ENCODE measurements at regions not wholly inside any gene's neighbourhood (a gene's known extent, or its start where the extent isn't known, plus 50 kb on each side); places are given as distances from the start of the nearest gene placed in this dataset.
"Not testable (repeated sequence)": the region's sequence is repeated elsewhere in the genome, so short reads cannot be mapped to it uniquely, and the experiment has no call there.

- Histone ChIP-seq H3K4me1 (ENCODE audit: control insufficient read depth, insufficient read depth, low read length) (peaks cover 4% of the 10 kb centered on the region), H3K36me3 (ENCODE audit: control insufficient read depth, insufficient read depth, low read length) (no peaks in the 10 kb centered on the region), H3K9ac (ENCODE audit: low read length) (no peak overlapping the region), H3K4me3 (ENCODE audit: low read depth, low read length) (no peak overlapping the region), H3K27me3 (ENCODE audit: control insufficient read depth, insufficient read depth, low read length) (no peaks in the 10 kb centered on the region), H3K9me3 (ENCODE audit: control insufficient read depth, insufficient read depth, low read depth, low read length) (no peaks in the 10 kb centered on the region), H3K27ac (ENCODE audit: low read depth, low read length) (no peak overlapping the region)
These were observed 340.7 kb upstream of the IRX2 start for GRCh38 chr5:3092211-3092610.

GRCh38 chr5:3091040-3091774, 339.7 kb upstream of the IRX2 start:
- no peaks in the 10 kb centered on the region for H3K9me3 ChIP-seq (ENCODE audit: control insufficient read depth, insufficient read depth, low read depth, low read length)

GRCh38 chr5:3090305-3090704, 338.8 kb upstream of the IRX2 start:
- not testable (repeated sequence) for H3K9ac ChIP-seq (ENCODE audit: low read length); H3K4me3 ChIP-seq (ENCODE audit: low read depth, low read length); H3K27me3 ChIP-seq (ENCODE audit: control insufficient read depth, insufficient read depth, low read length); H3K27ac ChIP-seq (ENCODE audit: low read depth, low read length); H3K36me3 ChIP-seq (ENCODE audit: control insufficient read depth, insufficient read depth, low read length); H3K4me1 ChIP-seq (ENCODE audit: control insufficient read depth, insufficient read depth, low read length); H3K9me3 ChIP-seq (ENCODE audit: control insufficient read depth, insufficient read depth, low read depth, low read length)

More at GRCh38 chr5:3091040-3091774, 339.7 kb upstream of the IRX2 start:
- H3K9ac ChIP-seq (ENCODE audit: low read length), result no peak overlapping the region
- H3K27ac ChIP-seq (ENCODE audit: low read depth, low read length), result no peak overlapping the region
- H3K36me3 ChIP-seq (ENCODE audit: control insufficient read depth, insufficient read depth, low read length), result no peaks in the 10 kb centered on the region
- H3K4me3 ChIP-seq (ENCODE audit: low read depth, low read length), result no peak overlapping the region
- H3K4me1 ChIP-seq (ENCODE audit: control insufficient read depth, insufficient read depth, low read length), result peaks cover 4% of the 10 kb centered on the region
- no peaks in the 10 kb centered on the region for H3K27me3 ChIP-seq (ENCODE audit: control insufficient read depth, insufficient read depth, low read length)

GRCh38 chr5:3080366-3080765, 328.9 kb upstream of the IRX2 start:
- Histone ChIP-seq H3K27me3 (ENCODE audit: control insufficient read depth, insufficient read depth, low read length) (no peaks in the 10 kb centered on the region), H3K4me3 (ENCODE audit: low read depth, low read length) (no peak overlapping the region), H3K4me1 (ENCODE audit: control insufficient read depth, insufficient read depth, low read length) (no peaks in the 10 kb centered on the region), H3K9me3 (ENCODE audit: control insufficient read depth, insufficient read depth, low read depth, low read length) (peaks cover 10% of the 10 kb centered on the region; the same call in 1 of the 2 replicates), H3K27ac (ENCODE audit: low read depth, low read length) (no peak overlapping the region), H3K9ac (ENCODE audit: low read length) (no peak overlapping the region), H3K36me3 (ENCODE audit: control insufficient read depth, insufficient read depth, low read length) (no peaks in the 10 kb centered on the region)

- Histone ChIP-seq H3K9me3 (ENCODE audit: control insufficient read depth, insufficient read depth, low read depth, low read length) (peaks cover 20% of the 10 kb centered on the region; the same call in 1 of the 2 replicates), H3K27ac (ENCODE audit: low read depth, low read length) (no peak overlapping the region), H3K9ac (ENCODE audit: low read length) (no peak overlapping the region), H3K36me3 (ENCODE audit: control insufficient read depth, insufficient read depth, low read length) (no peaks in the 10 kb centered on the region), H3K27me3 (ENCODE audit: control insufficient read depth, insufficient read depth, low read length) (no peaks in the 10 kb centered on the region), H3K4me1 (ENCODE audit: control insufficient read depth, insufficient read depth, low read length) (no peaks in the 10 kb centered on the region), H3K4me3 (ENCODE audit: low read depth, low read length) (no peak overlapping the region)
These were observed 326.2 kb upstream of the IRX2 start for GRCh38 chr5:3077684-3078083.

GRCh38 chr5:3075309-3075708, 323.8 kb upstream of the IRX2 start:
- peaks cover 26% of the 10 kb centered on the region; the same call in 1 of the 2 replicates for H3K9me3 ChIP-seq (ENCODE audit: control insufficient read depth, insufficient read depth, low read depth, low read length)
- no peaks in the 10 kb centered on the region for H3K4me1 ChIP-seq (ENCODE audit: control insufficient read depth, insufficient read depth, low read length)
- H3K4me3 ChIP-seq (ENCODE audit: low read depth, low read length), result no peak overlapping the region
- no peak overlapping the region for H3K9ac ChIP-seq (ENCODE audit: low read length)
- H3K27me3 ChIP-seq (ENCODE audit: control insufficient read depth, insufficient read depth, low read length), result no peaks in the 10 kb centered on the region
- no peaks in the 10 kb centered on the region for H3K36me3 ChIP-seq (ENCODE audit: control insufficient read depth, insufficient read depth, low read length)
- no peak overlapping the region for H3K27ac ChIP-seq (ENCODE audit: low read depth, low read length)

GRCh38 chr5:3068401-3068800, 316.9 kb upstream of the IRX2 start:
- Histone ChIP-seq H3K4me1 (ENCODE audit: control insufficient read depth, insufficient read depth, low read length) (peaks cover 3% of the 10 kb centered on the region), H3K27me3 (ENCODE audit: control insufficient read depth, insufficient read depth, low read length) (no peaks in the 10 kb centered on the region), H3K9ac (ENCODE audit: low read length) (no peak overlapping the region), H3K9me3 (ENCODE audit: control insufficient read depth, insufficient read depth, low read depth, low read length) (0 out of 2 replicates have a peak, but pooled peaks cover 6% of the 10 kb centered on the region), H3K27ac (ENCODE audit: low read depth, low read length) (no peak overlapping the region), H3K36me3 (ENCODE audit: control insufficient read depth, insufficient read depth, low read length) (no peaks in the 10 kb centered on the region), H3K4me3 (ENCODE audit: low read depth, low read length) (no peak overlapping the region)

GRCh38 chr5:3060283-3060682, 308.8 kb upstream of the IRX2 start:
- no peak overlapping the region for H3K9ac ChIP-seq (ENCODE audit: low read length)
- no peak overlapping the region for H3K4me3 ChIP-seq (ENCODE audit: low read depth, low read length)
- H3K36me3 ChIP-seq (ENCODE audit: control insufficient read depth, insufficient read depth, low read length), result no peaks in the 10 kb centered on the region
- H3K9me3 ChIP-seq (ENCODE audit: control insufficient read depth, insufficient read depth, low read depth, low read length), result peaks cover 23% of the 10 kb centered on the region; the same call in 1 of the 2 replicates
- no peak overlapping the region for H3K27ac ChIP-seq (ENCODE audit: low read depth, low read length)
- H3K27me3 ChIP-seq (ENCODE audit: control insufficient read depth, insufficient read depth, low read length), result no peaks in the 10 kb centered on the region
- H3K4me1 ChIP-seq (ENCODE audit: control insufficient read depth, insufficient read depth, low read length), result peaks cover 13% of the 10 kb centered on the region

- Histone ChIP-seq H3K9me3 (ENCODE audit: control insufficient read depth, insufficient read depth, low read depth, low read length) (peaks cover 23% of the 10 kb centered on the region; the same call in 1 of the 2 replicates), H3K4me3 (ENCODE audit: low read depth, low read length) (no peak overlapping the region), H3K4me1 (ENCODE audit: control insufficient read depth, insufficient read depth, low read length) (peaks cover 13% of the 10 kb centered on the region), H3K27me3 (ENCODE audit: control insufficient read depth, insufficient read depth, low read length) (no peaks in the 10 kb centered on the region), H3K27ac (ENCODE audit: low read depth, low read length) (no peak overlapping the region), H3K9ac (ENCODE audit: low read length) (no peak overlapping the region), H3K36me3 (ENCODE audit: control insufficient read depth, insufficient read depth, low read length) (no peaks in the 10 kb centered on the region)
These were observed 308.0 kb upstream of the IRX2 start for GRCh38 chr5:3059488-3059887.

GRCh38 chr5:3058942-3059341, 307.5 kb upstream of the IRX2 start:
- Histone ChIP-seq H3K4me3 (ENCODE audit: low read depth, low read length) (no peak overlapping the region), H3K9ac (ENCODE audit: low read length) (no peak overlapping the region), H3K9me3 (ENCODE audit: control insufficient read depth, insufficient read depth, low read depth, low read length) (peaks cover 23% of the 10 kb centered on the region; the same call in 1 of the 2 replicates), H3K4me1 (ENCODE audit: control insufficient read depth, insufficient read depth, low read length) (peaks cover 13% of the 10 kb centered on the region; the same call in 1 of the 2 replicates), H3K27me3 (ENCODE audit: control insufficient read depth, insufficient read depth, low read length) (no peaks in the 10 kb centered on the region), H3K27ac (ENCODE audit: low read depth, low read length) (no peak overlapping the region), H3K36me3 (ENCODE audit: control insufficient read depth, insufficient read depth, low read length) (no peaks in the 10 kb centered on the region)

- no peaks in the 10 kb centered on the region for H3K36me3 ChIP-seq (ENCODE audit: control insufficient read depth, insufficient read depth, low read length)
- peaks cover 13% of the 10 kb centered on the region; the same call in 1 of the 2 replicates for H3K4me1 ChIP-seq (ENCODE audit: control insufficient read depth, insufficient read depth, low read length)
- H3K9ac ChIP-seq (ENCODE audit: low read length), result no peak overlapping the region
- H3K27me3 ChIP-seq (ENCODE audit: control insufficient read depth, insufficient read depth, low read length), result no peaks in the 10 kb centered on the region
- peaks cover 15% of the 10 kb centered on the region; the same call in 1 of the 2 replicates for H3K9me3 ChIP-seq (ENCODE audit: control insufficient read depth, insufficient read depth, low read depth, low read length)
- no peak overlapping the region for H3K4me3 ChIP-seq (ENCODE audit: low read depth, low read length)
- no peak overlapping the region for H3K27ac ChIP-seq (ENCODE audit: low read depth, low read length)
These were observed 305.4 kb upstream of the IRX2 start for GRCh38 chr5:3056866-3057265.
